ENCODE measurements at regions not wholly inside any gene's neighbourhood (a gene's known extent, or its start where the extent isn't known, plus 50 kb on each side); places are given as distances from the start of the nearest gene placed in this dataset.

DNA sequence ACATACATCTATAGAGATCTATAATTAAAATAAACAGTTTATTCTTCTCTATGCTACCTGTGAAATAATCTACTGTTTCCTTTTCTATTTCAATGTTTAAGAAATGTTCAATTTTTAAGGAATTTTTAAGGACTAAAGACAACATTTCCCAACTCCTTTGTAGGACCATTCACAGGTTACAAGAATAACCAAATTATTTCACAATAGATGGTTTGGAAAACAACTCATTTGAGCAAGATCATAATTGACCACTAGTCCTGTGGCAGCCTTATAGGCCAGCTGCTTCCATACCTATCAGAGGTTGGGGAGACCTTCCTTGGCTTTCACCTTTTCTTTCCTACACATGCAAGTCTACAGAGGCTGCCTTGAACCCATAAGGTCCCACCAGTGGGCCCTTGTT is 193.7 kb downstream of the TTC39B start:
- H3K4me1 ChIP-seq (ENCODE audit: insufficient read depth, poor library complexity, severe bottlenecking) = no peaks in the 10 kb centered on the region
- no peak for ATAC-seq (ENCODE audit: low read depth)
- TF ChIP-seq, protein P1, sequence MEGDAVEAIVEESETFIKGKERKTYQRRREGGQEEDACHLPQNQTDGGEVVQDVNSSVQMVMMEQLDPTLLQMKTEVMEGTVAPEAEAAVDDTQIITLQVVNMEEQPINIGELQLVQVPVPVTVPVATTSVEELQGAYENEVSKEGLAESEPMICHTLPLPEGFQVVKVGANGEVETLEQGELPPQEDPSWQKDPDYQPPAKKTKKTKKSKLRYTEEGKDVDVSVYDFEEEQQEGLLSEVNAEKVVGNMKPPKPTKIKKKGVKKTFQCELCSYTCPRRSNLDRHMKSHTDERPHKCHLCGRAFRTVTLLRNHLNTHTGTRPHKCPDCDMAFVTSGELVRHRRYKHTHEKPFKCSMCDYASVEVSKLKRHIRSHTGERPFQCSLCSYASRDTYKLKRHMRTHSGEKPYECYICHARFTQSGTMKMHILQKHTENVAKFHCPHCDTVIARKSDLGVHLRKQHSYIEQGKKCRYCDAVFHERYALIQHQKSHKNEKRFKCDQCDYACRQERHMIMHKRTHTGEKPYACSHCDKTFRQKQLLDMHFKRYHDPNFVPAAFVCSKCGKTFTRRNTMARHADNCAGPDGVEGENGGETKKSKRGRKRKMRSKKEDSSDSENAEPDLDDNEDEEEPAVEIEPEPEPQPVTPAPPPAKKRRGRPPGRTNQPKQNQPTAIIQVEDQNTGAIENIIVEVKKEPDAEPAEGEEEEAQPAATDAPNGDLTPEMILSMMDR (IDR thresholded peaks at IDR 0.05; ENCODE audit: poor library complexity, severe bottlenecking) = no peak
- H3K27ac ChIP-seq (ENCODE audit: poor library complexity, severe bottlenecking) = no peak overlapping the region
- no peaks in the 10 kb centered on the region for H3K9me3 ChIP-seq (ENCODE audit: severe bottlenecking)
- DNase-seq (ENCODE audit: low spot score) = no peak
- H3K4me3 ChIP-seq (ENCODE audit: severe bottlenecking) = no peak overlapping the region
- H3K36me3 ChIP-seq (ENCODE audit: low read depth) = no peaks in the 10 kb centered on the region
- peaks cover 2% of the 10 kb centered on the region for H3K27me3 ChIP-seq (ENCODE audit: insufficient read depth, poor library complexity, severe bottlenecking)

GRCh38 chr9:15111071-15111470 is 195.9 kb downstream of the TTC39B start:
- ATAC-seq (ENCODE audit: low read depth) (no peak), DNase-seq (ENCODE audit: low spot score) (no peak)
- Histone ChIP-seq H3K27me3 (ENCODE audit: insufficient read depth, poor library complexity, severe bottlenecking) (peaks cover 3% of the 10 kb centered on the region), H3K36me3 (ENCODE audit: low read depth) (no peaks in the 10 kb centered on the region), H3K4me1 (ENCODE audit: insufficient read depth, poor library complexity, severe bottlenecking) (no peaks in the 10 kb centered on the region), H3K27ac (ENCODE audit: poor library complexity, severe bottlenecking) (no peak overlapping the region), H3K4me3 (ENCODE audit: severe bottlenecking) (no peak overlapping the region), H3K9me3 (ENCODE audit: severe bottlenecking) (no peaks in the 10 kb centered on the region)
- TF ChIP-seq, protein P1 (IDR thresholded peaks at IDR 0.05; ENCODE audit: poor library complexity, severe bottlenecking) = no peak

DNA sequence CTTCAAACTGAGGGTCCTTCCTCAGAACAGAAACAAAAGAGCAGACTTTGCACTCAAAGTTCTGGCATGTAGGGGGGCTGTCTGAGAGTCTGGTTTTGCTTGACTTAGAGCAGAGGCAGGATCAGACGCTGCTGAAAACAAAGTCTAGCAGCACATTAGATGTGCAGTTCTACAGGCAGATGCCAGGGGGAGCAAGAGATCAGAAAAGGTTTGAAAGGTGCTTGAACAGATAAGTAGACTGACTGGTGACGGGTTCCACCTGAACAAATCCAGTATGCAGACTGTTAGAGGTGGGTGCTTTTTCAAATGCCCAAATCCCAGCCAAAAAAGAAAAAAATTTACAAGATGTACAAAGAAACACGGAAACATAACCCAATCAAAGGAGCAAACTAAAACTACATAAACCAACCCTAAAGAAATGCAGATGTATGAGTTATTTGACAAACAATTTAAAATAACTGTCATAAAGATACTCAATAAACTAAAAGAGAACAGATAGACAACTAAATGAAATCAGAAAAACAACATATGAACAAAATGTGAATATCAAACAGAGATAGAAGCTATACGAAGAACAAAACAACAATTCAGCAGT is 194.7 kb upstream of the FREM1 start:
- TF ChIP-seq, protein P1 (IDR thresholded peaks at IDR 0.05; ENCODE audit: poor library complexity, severe bottlenecking) = peak; percentile 77
- peak; percentile 69 for ATAC-seq (ENCODE audit: low read depth)
- Histone ChIP-seq H3K27me3 (ENCODE audit: insufficient read depth, poor library complexity, severe bottlenecking) (peaks cover 8% of the 10 kb centered on the region), H3K9me3 (ENCODE audit: severe bottlenecking) (no peaks in the 10 kb centered on the region), H3K27ac (ENCODE audit: poor library complexity, severe bottlenecking) (no peak overlapping the region), H3K36me3 (ENCODE audit: low read depth) (no peaks in the 10 kb centered on the region), H3K4me3 (ENCODE audit: severe bottlenecking) (no peak overlapping the region), H3K4me1 (ENCODE audit: insufficient read depth, poor library complexity, severe bottlenecking) (no peaks in the 10 kb centered on the region)
- no peak for DNase-seq (ENCODE audit: low spot score)

GRCh38 chr9:15103290-15103689 is 193.1 kb upstream of the FREM1 start:
- Histone ChIP-seq H3K9me3 (ENCODE audit: severe bottlenecking) (no peaks in the 10 kb centered on the region), H3K36me3 (ENCODE audit: low read depth) (no peaks in the 10 kb centered on the region), H3K27ac (ENCODE audit: poor library complexity, severe bottlenecking) (no peak overlapping the region), H3K27me3 (ENCODE audit: insufficient read depth, poor library complexity, severe bottlenecking) (peaks cover 8% of the 10 kb centered on the region), H3K4me3 (ENCODE audit: severe bottlenecking) (no peak overlapping the region), H3K4me1 (ENCODE audit: insufficient read depth, poor library complexity, severe bottlenecking) (no peaks in the 10 kb centered on the region)
- TF ChIP-seq, protein P1 (IDR thresholded peaks at IDR 0.05; ENCODE audit: poor library complexity, severe bottlenecking) = no peak
- no peak for ATAC-seq (ENCODE audit: low read depth)
- DNase-seq (ENCODE audit: low spot score) = no peak

DNA sequence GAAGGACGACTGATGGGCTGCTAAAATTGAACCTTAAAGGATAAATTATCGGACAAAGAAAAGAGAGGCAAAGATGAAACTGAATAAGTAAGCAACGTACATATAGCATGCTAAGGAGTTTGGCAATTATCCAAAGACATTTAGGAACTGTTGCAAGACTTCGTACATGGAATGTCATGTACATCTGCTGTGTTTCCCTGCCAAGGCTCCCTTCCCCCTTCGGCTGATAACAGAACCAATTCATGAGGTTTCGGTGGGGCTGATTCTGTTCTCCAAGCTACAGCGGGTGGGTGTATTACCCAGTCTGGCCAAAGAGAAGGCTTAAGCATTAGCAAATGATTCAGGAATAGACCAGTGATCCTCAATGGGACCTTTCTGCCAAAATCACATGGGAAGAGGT is 190.9 kb upstream of the FREM1 start:
- DNase-seq (ENCODE audit: low spot score) (no peak), ATAC-seq (ENCODE audit: low read depth) (no peak)
- TF ChIP-seq, protein P1 (IDR thresholded peaks at IDR 0.05; ENCODE audit: poor library complexity, severe bottlenecking) = no peak
- H3K4me3 ChIP-seq (ENCODE audit: severe bottlenecking) = no peak overlapping the region
- H3K27ac ChIP-seq (ENCODE audit: poor library complexity, severe bottlenecking) = no peak overlapping the region
- H3K36me3 ChIP-seq (ENCODE audit: low read depth) = no peaks in the 10 kb centered on the region
- H3K27me3 ChIP-seq (ENCODE audit: insufficient read depth, poor library complexity, severe bottlenecking) = peaks cover 5% of the 10 kb centered on the region
- H3K4me1 ChIP-seq (ENCODE audit: insufficient read depth, poor library complexity, severe bottlenecking) = no peaks in the 10 kb centered on the region
- H3K9me3 ChIP-seq (ENCODE audit: severe bottlenecking) = no peaks in the 10 kb centered on the region

Measured in RWPE2 (cell line).